SK-N-SH (cell line): ENCODE measurements at regions not wholly inside any gene's neighbourhood (a gene's known extent, or its start where the extent isn't known, plus 50 kb on each side); places are given as distances from the start of the nearest gene placed in this dataset.

ENCODE experiments used
- CHD2 ChIP-seq: fragments of 150-350 bp; IDR thresholded peaks from 2 replicates; pipeline ENCODE4 v1.6.1; 2018; ENCODE audit warnings: low read length; ENCODE audit not compliant: partially characterized antibody
- EP300 ChIP-seq, 2 experiments: IDR thresholded peaks; 2 replicates each; pipeline versions ENCODE4 v1.4.0 to v1.6.1; 2012; ENCODE audit warnings: borderline replicate concordance in 1 of 2, low read depth in 1 of 2, low read length in 1 of 2
- NFIC ChIP-seq: IDR thresholded peaks from 2 replicates; pipeline ENCODE4 v1.4.0; 2012; ENCODE audit warnings: borderline replicate concordance
- POLR2AphosphoS5 ChIP-seq: IDR thresholded peaks from 2 replicates; pipeline ENCODE4 v1.6.1; 2012; ENCODE audit warnings: low read depth, low read length
- REST ChIP-seq: IDR thresholded peaks from 2 replicates; pipeline ENCODE4 v1.6.1; 2012; ENCODE audit warnings: mild to moderate bottlenecking, low read depth, low read length, moderate library complexity
- RXRA ChIP-seq: IDR thresholded peaks from 2 replicates; pipeline ENCODE4 v1.4.0; 2012; ENCODE audit warnings: low read depth, mild to moderate bottlenecking, borderline replicate concordance
- TAF1 ChIP-seq: IDR thresholded peaks from 2 replicates; pipeline ENCODE4 v1.6.1; 2012; ENCODE audit warnings: low read depth, mild to moderate bottlenecking, low read length, moderate library complexity, borderline replicate concordance
- TF ChIP-seq, protein P1 (sequence below): fragments of 200-600 bp; sonication (generic); IDR thresholded peaks from 2 replicates; pipeline ENCODE4 v1.6.1; 2017; ENCODE audit warnings: antibody characterized with exemption, mild to moderate bottlenecking, moderate library complexity
- TF ChIP-seq, protein P2 (sequence below): IDR thresholded peaks from 2 replicates; pipeline ENCODE4 v1.4.0; 2012; ENCODE audit warnings: low read depth, borderline replicate concordance

GRCh38 chr3:16795581-16795980, 89.2 kb upstream of the PLCL2 start:
- TF ChIP-seq CHD2 (no peak), TAF1 (no peak), REST (no peak), EP300 (IDR thresholded peaks at IDR 0.05; ENCODE audit: borderline replicate concordance in 1 of 2, low read depth in 1 of 2, low read length in 1 of 2) (no peak), RXRA (no peak), NFIC (no peak), POLR2AphosphoS5 (no peak)
- TF ChIP-seq, protein P1, sequence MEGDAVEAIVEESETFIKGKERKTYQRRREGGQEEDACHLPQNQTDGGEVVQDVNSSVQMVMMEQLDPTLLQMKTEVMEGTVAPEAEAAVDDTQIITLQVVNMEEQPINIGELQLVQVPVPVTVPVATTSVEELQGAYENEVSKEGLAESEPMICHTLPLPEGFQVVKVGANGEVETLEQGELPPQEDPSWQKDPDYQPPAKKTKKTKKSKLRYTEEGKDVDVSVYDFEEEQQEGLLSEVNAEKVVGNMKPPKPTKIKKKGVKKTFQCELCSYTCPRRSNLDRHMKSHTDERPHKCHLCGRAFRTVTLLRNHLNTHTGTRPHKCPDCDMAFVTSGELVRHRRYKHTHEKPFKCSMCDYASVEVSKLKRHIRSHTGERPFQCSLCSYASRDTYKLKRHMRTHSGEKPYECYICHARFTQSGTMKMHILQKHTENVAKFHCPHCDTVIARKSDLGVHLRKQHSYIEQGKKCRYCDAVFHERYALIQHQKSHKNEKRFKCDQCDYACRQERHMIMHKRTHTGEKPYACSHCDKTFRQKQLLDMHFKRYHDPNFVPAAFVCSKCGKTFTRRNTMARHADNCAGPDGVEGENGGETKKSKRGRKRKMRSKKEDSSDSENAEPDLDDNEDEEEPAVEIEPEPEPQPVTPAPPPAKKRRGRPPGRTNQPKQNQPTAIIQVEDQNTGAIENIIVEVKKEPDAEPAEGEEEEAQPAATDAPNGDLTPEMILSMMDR, result no peak
- TF ChIP-seq, protein P2, sequence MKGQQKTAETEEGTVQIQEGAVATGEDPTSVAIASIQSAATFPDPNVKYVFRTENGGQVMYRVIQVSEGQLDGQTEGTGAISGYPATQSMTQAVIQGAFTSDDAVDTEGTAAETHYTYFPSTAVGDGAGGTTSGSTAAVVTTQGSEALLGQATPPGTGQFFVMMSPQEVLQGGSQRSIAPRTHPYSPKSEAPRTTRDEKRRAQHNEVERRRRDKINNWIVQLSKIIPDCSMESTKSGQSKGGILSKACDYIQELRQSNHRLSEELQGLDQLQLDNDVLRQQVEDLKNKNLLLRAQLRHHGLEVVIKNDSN, result no peak
